ENCODE measurements at regions not wholly inside any gene's neighbourhood (a gene's known extent, or its start where the extent isn't known, plus 50 kb on each side); places are given as distances from the start of the nearest gene placed in this dataset.

- no peak for TF ChIP-seq POLR2A (IDR thresholded peaks at IDR 0.05)
- no peak for TF ChIP-seq CTCF (IDR thresholded peaks at IDR 0.05 in 8 of 11, conservative IDR thresholded peaks at IDR 0.05 in 3 of 11)
- no peak for TF ChIP-seq POLR2AphosphoS5 (IDR thresholded peaks at IDR 0.05)
- intact Hi-C loops (cut with DNase I; ENCODE audit: low total_unique reads) = no loop called here
- no peaks in the 10 kb centered on the region for H3K27me3 ChIP-seq (replicated peaks in 1 of 7)
- DNase-seq = no peak
- H3K4me3 ChIP-seq = no peak overlapping the region
- no peaks in the 10 kb centered on the region for H3K4me1 ChIP-seq
- H3K9me3 ChIP-seq = peaks cover 0 to 16% (median 6%) of the 10 kb centered on the region in 8 donors
- H3K36me3 ChIP-seq = no peaks in the 10 kb centered on the region
- 69 to 91% (median 88%) methylated on average over 3 of the region's 3 CpGs for WGBS, 5 donors
- no peak overlapping the region for H3K27ac ChIP-seq
These were observed 2219.9 kb downstream of the LRRC4C start for GRCh38 chr11:39239553-39239952.

GRCh38 chr11:39236916-39237315 is 2222.5 kb downstream of the LRRC4C start:
- Histone ChIP-seq H3K27me3 (replicated peaks in 1 of 7) (no peaks in the 10 kb centered on the region), H3K4me3 (no peak overlapping the region), H3K4me1 (no peaks in the 10 kb centered on the region), H3K36me3 (no peaks in the 10 kb centered on the region), H3K27ac (no peak overlapping the region), H3K9me3 (peaks cover 0 to 39% (median 21%) of the 10 kb centered on the region in 8 donors)
- DNase-seq = no peak
- WGBS, 5 donors = 38 to 80% (median 57%) methylated on average over 1 of the region's 1 CpG
- intact Hi-C loops (cut with DNase I; ENCODE audit: low total_unique reads) = no loop called here
- TF ChIP-seq CTCF (IDR thresholded peaks at IDR 0.05 in 8 of 11, conservative IDR thresholded peaks at IDR 0.05 in 3 of 11) = no peak
- no peak for TF ChIP-seq POLR2AphosphoS5 (IDR thresholded peaks at IDR 0.05)
- TF ChIP-seq POLR2A (IDR thresholded peaks at IDR 0.05) = no peak

- Histone ChIP-seq H3K27ac (no peak overlapping the region), H3K4me1 (no peaks in the 10 kb centered on the region), H3K36me3 (no peaks in the 10 kb centered on the region), H3K4me3 (no peak overlapping the region), H3K27me3 (replicated peaks in 1 of 7) (no peaks in the 10 kb centered on the region), H3K9me3 (peaks cover 0 to 7% (median 0%) of the 10 kb centered on the region in 8 donors)
- 77 to 90% (median 83%) methylated on average over 3 of the region's 3 CpGs for WGBS, 5 donors
- intact Hi-C loops (cut with DNase I; ENCODE audit: low total_unique reads) = no loop called here
- DNase-seq = no peak
- TF ChIP-seq POLR2A (IDR thresholded peaks at IDR 0.05) (no peak), CTCF (IDR thresholded peaks at IDR 0.05 in 8 of 11, conservative IDR thresholded peaks at IDR 0.05 in 3 of 11) (no peak), POLR2AphosphoS5 (IDR thresholded peaks at IDR 0.05) (no peak)
These were observed 2237.8 kb downstream of the LRRC4C start for GRCh38 chr11:39221550-39222138.

- DNase-seq = no peak
- Histone ChIP-seq H3K27me3 (replicated peaks in 1 of 7) (no peaks in the 10 kb centered on the region), H3K9me3 (peaks cover 0 to 7% (median 0%) of the 10 kb centered on the region in 8 donors), H3K27ac (no peak overlapping the region), H3K4me3 (no peak overlapping the region), H3K36me3 (no peaks in the 10 kb centered on the region), H3K4me1 (no peaks in the 10 kb centered on the region)
- 83 to 92% (median 89%) methylated on average over 3 of the region's 3 CpGs for WGBS, 5 donors
- no peak for TF ChIP-seq POLR2AphosphoS5 (IDR thresholded peaks at IDR 0.05)
- TF ChIP-seq CTCF (IDR thresholded peaks at IDR 0.05 in 8 of 11, conservative IDR thresholded peaks at IDR 0.05 in 3 of 11) = no peak
- no peak for TF ChIP-seq POLR2A (IDR thresholded peaks at IDR 0.05)
- intact Hi-C loops (cut with DNase I; ENCODE audit: low total_unique reads) = no loop called here
These were observed 2238.8 kb downstream of the LRRC4C start for GRCh38 chr11:39220501-39221230.

Measured in spleen (tissue), 11 donors.